HepG2 (cell line): ENCODE measurements at regions not wholly inside any gene's neighbourhood (a gene's known extent, or its start where the extent isn't known, plus 50 kb on each side); places are given as distances from the start of the nearest gene placed in this dataset.

Experiments
- ATAC-seq: fragments of 200-7000 bp; cut with Tn5 transposase; 3 replicates; pipeline ENCODE4 v1.9.1; 2020; ENCODE audit warnings: mild to moderate bottlenecking, moderate library complexity
- BruUV-seq: library from RNA; stranded (reverse); fragments of 400-500 nt; replicated peaks from 2 replicates; lab custom pipeline; 2021; lab: Mats Ljungman, UMichigan
- CTCF ChIA-PET: fragments of 300-600 bp; formaldehyde crosslinking; extraction: SDS; loops from one replicate; lab custom pipeline; 2021; ENCODE audit warnings: low total read pairs, inconsistent platforms, low intra/inter-chr PET ratio; lab: Yijun Ruan, JAX
- POLR2A ChIA-PET: fragments of 350-600 bp; sonication (Branson Sonifier 250); formaldehyde crosslinking; loops from one replicate; lab custom pipeline; 2020; ENCODE audit warnings: antibody characterized with exemption, inconsistent platforms; lab: Yijun Ruan, JAX
- DNase-seq: peaks from one replicate; pipeline ENCODE4 v3.0.0-alpha.2; 2015; ENCODE audit warnings: low spot score
- FAIRE-seq: peaks from 3 replicates; lab custom pipeline; 2011; peaks lifted over from hg19 to GRCh38; lab: Jason Lieb, UNC
- H2AFZ ChIP-seq: one replicate; pipeline ENCODE4 v1.6.1; 2011; ENCODE audit warnings: low read length, inconsistent platforms
- H3K27ac ChIP-seq: fragments of 300-600 bp; 3 replicates; pipeline ENCODE4 v1.8.0; 2011; ENCODE audit warnings: mixed run types, mild to moderate bottlenecking, mixed read lengths, low read length, inconsistent platforms; ENCODE audit not compliant: insufficient read depth; ENCODE audit errors: extremely low read length
- H3K27me3 ChIP-seq, 2 experiments: fragments of 200-600 bp in 1 of 2; 2 replicates in 1 of 2; 3 replicates in 1 of 2; pipeline versions ENCODE4 v1.6.0 to v1.8.0; 2011; ENCODE audit warnings: low read length in 2 of 2, mild to moderate bottlenecking in 2 of 2, moderate library complexity in 2 of 2, inconsistent platforms in 1 of 2; ENCODE audit not compliant: insufficient read depth in 2 of 2, control insufficient read depth in 1 of 2
- H3K36me3 ChIP-seq, 2 experiments: fragments of 200-600 bp in 1 of 2; replicated peaks in 1 of 2; 2 replicates in 1 of 2; 3 replicates in 1 of 2; pipeline versions ENCODE4 v1.5.1 to v1.8.0; 2011; ENCODE audit warnings: low read length in 2 of 2, inconsistent platforms in 1 of 2; ENCODE audit not compliant: insufficient read depth in 2 of 2, control insufficient read depth in 1 of 2
- H3K4me1 ChIP-seq: 2 replicates; pipeline ENCODE4 v1.5.1; 2012; ENCODE audit warnings: low read length, inconsistent platforms; ENCODE audit not compliant: insufficient read depth
- H3K4me2 ChIP-seq: 2 replicates; pipeline ENCODE4 v1.6.0; 2011; ENCODE audit warnings: low read depth, low read length, inconsistent platforms
- H3K4me3 ChIP-seq, 3 experiments: fragments of 200-600 bp in 1 of 3; sonication (generic), shearing (Covaris generic) in 1 of 3; replicated peaks in 1 of 3; 2 replicates each; pipeline ENCODE4 v1.5.1; 2011 to 2016; ENCODE audit warnings: low read length in 3 of 3, inconsistent platforms in 2 of 3, low read depth in 2 of 3, mild to moderate bottlenecking in 2 of 3, control low read depth in 1 of 3, mixed read lengths in 1 of 3; ENCODE audit not compliant: insufficient read depth in 1 of 3
- H3K79me2 ChIP-seq: one replicate; pipeline ENCODE4 v1.6.1; 2011; ENCODE audit warnings: low read length, inconsistent platforms; ENCODE audit not compliant: insufficient read depth
- H3K9ac ChIP-seq: 2 replicates; pipeline ENCODE4 v1.6.0; 2011; ENCODE audit warnings: mild to moderate bottlenecking, low read depth, low read length, inconsistent platforms; ENCODE audit not compliant: insufficient read depth
- H3K9me3 ChIP-seq: 2 replicates; pipeline ENCODE4 v1.5.1; 2012; ENCODE audit warnings: mild to moderate bottlenecking, low read length
- H4K20me1 ChIP-seq: 2 replicates; pipeline ENCODE4 v1.6.0; 2011; ENCODE audit warnings: inconsistent platforms, mild to moderate bottlenecking, low read length, moderate library complexity; ENCODE audit not compliant: insufficient read depth
- CREB1 ChIP-seq, 2 experiments: fragments of 450-650 bp in 1 of 2; IDR thresholded peaks; 2 replicates each; pipeline ENCODE4 v1.6.1; 2016 to 2017; ENCODE audit warnings: control low read depth in 1 of 2, mild to moderate bottlenecking in 1 of 2, missing compliant biosample characterization in 1 of 2, missing genetic modification characterization in 1 of 2
- HNF4A ChIP-seq: sonication (generic); formaldehyde crosslinking; IDR thresholded peaks from 2 replicates; pipeline ENCODE4 v1.4.0; 2020; ENCODE audit warnings: missing genetic modification reagents
- KAT2B ChIP-seq: fragments of 150-350 bp; IDR thresholded peaks from 2 replicates; pipeline ENCODE4 v1.6.1; 2014; ENCODE audit warnings: low read depth, low read length, borderline replicate concordance
- MBD4 ChIP-seq: IDR thresholded peaks from 2 replicates; pipeline ENCODE4 v1.6.1; 2012; ENCODE audit warnings: low read length, inconsistent platforms, borderline replicate concordance
- MYC ChIP-seq: sonication (generic); formaldehyde crosslinking; IDR thresholded peaks from 2 replicates; pipeline ENCODE4 v1.9.0; 2021; ENCODE audit warnings: missing genetic modification reagents, borderline replicate concordance
- SNAPC2 ChIP-seq: sonication (generic); formaldehyde crosslinking; IDR thresholded peaks from 2 replicates; pipeline ENCODE4 v1.8.1; 2022; ENCODE audit warnings: mild to moderate bottlenecking, missing genetic modification reagents
- SRSF9 ChIP-seq: fragments of 200-400 bp; formaldehyde crosslinking; IDR thresholded peaks from 2 replicates; pipeline ENCODE4 v1.6.1; 2018; ENCODE audit warnings: borderline replicate concordance, mild to moderate bottlenecking, low read depth, low read length; ENCODE audit not compliant: insufficient read depth, poor library complexity, severe bottlenecking
- U2AF2 ChIP-seq: fragments of 200-400 bp; formaldehyde crosslinking; IDR thresholded peaks from 2 replicates; pipeline ENCODE4 v1.6.1; 2017; ENCODE audit warnings: low read depth, mild to moderate bottlenecking, low read length
- ZNF138 ChIP-seq: sonication (generic); formaldehyde crosslinking; IDR thresholded peaks from 2 replicates; pipeline ENCODE4 v1.5.0; 2020; ENCODE audit warnings: mild to moderate bottlenecking, low read depth, missing genetic modification reagents
- ZNF20 ChIP-seq: sonication (generic); formaldehyde crosslinking; IDR thresholded peaks from 2 replicates; pipeline ENCODE4 v1.4.0; 2020; ENCODE audit warnings: mild to moderate bottlenecking, moderate library complexity, missing genetic modification reagents
- ZNF264 ChIP-seq: sonication (generic); formaldehyde crosslinking; IDR thresholded peaks from 2 replicates; pipeline ENCODE4 v1.4.0; 2020; ENCODE audit warnings: missing genetic modification reagents
- ZNF615 ChIP-seq: sonication (generic); formaldehyde crosslinking; IDR thresholded peaks from 2 replicates; pipeline ENCODE4 v1.5.0; 2020; ENCODE audit warnings: mild to moderate bottlenecking, missing genetic modification reagents, borderline replicate concordance
- ZNF720 ChIP-seq: sonication (generic); formaldehyde crosslinking; IDR thresholded peaks from 2 replicates; pipeline ENCODE4 v1.4.0; 2020; ENCODE audit warnings: missing genetic modification reagents
- ZNF773 ChIP-seq: sonication (generic); formaldehyde crosslinking; IDR thresholded peaks from 2 replicates; pipeline ENCODE4 v1.4.0; 2020; ENCODE audit warnings: missing genetic modification reagents, borderline replicate concordance
- ZNF83 ChIP-seq: sonication (generic); formaldehyde crosslinking; IDR thresholded peaks from 2 replicates; pipeline ENCODE4 v1.4.0; 2020; ENCODE audit warnings: missing genetic modification reagents, mild to moderate bottlenecking, borderline replicate concordance
- ZNF891 ChIP-seq: sonication (generic); formaldehyde crosslinking; IDR thresholded peaks from 2 replicates; pipeline ENCODE4 v1.5.0; 2020; ENCODE audit warnings: mild to moderate bottlenecking, missing genetic modification reagents
- WGBS: methylation state at CpG from one replicate; pipeline ENCODE4 v1.1.6; 2017; ENCODE audit warnings: low lambda C conversion rate; 5-methylcytosine and 5-hydroxymethylcytosine counted together
- in situ Hi-C: cut with HindIII; loops from 2 replicates; pipeline ENCODE4 v1.10.0; 2017; ENCODE audit warnings: low pct_unique_long_range_greater_than_20kb; ENCODE audit not compliant: extremely low pct_ligation_motif_present
- intact Hi-C: fragments of 100-400 bp; cut with micrococcal nuclease; formaldehyde crosslinking; loops from one replicate; pipeline ENCODE4 v1.10.0; 2022; ENCODE audit not compliant: unreplicated experiment
- TF ChIP-seq, protein P1 (sequence below): fragments of 450-650 bp; IDR thresholded peaks from 2 replicates; pipeline ENCODE4 v1.6.1; 2017
- TF ChIP-seq, protein P2 (sequence below): sonication (generic); formaldehyde crosslinking; IDR thresholded peaks from 2 replicates; pipeline ENCODE4 v1.4.0; 2020; ENCODE audit warnings: missing genetic modification reagents
- TF ChIP-seq, protein P3 (sequence below): sonication (generic); formaldehyde crosslinking; IDR thresholded peaks from 2 replicates; pipeline ENCODE4 v1.5.0; 2020; ENCODE audit warnings: missing genetic modification reagents, mild to moderate bottlenecking, borderline replicate concordance

DNA sequence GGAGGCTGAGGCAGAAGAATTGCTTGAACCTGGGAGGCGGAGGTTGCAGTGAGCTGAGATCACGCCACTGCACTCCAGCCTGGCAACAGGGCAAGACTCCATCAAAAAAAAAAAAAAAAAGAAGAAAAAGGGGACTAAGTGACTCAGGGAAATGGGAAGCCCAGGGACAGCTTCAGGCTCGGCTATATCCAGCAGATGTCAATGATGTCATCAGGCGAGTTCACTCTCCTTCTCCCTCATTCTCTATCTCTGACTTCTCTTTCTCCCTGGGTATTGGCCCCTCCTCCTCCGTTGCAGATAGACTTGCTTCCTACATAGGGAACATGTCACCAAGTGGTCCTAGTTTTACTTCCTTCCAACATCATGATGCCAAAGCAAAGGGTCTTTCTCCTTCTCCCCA is 316.8 kb downstream of the TFAP2C start (continued):
- TF ChIP-seq ZNF773 (no peak), ZNF615 (CRISPR knock-in tag) (no peak), CREB1 (IDR thresholded peaks at IDR 0.05) (peak; percentile 34; the same call in 1 of the 2 replicates), CREB1 (CRISPR knock-in tag; IDR thresholded peaks at IDR 0.05) (no peak), SNAPC2 (CRISPR knock-in tag) (no peak), ZNF720 (CRISPR knock-in tag) (no peak)

DNA sequence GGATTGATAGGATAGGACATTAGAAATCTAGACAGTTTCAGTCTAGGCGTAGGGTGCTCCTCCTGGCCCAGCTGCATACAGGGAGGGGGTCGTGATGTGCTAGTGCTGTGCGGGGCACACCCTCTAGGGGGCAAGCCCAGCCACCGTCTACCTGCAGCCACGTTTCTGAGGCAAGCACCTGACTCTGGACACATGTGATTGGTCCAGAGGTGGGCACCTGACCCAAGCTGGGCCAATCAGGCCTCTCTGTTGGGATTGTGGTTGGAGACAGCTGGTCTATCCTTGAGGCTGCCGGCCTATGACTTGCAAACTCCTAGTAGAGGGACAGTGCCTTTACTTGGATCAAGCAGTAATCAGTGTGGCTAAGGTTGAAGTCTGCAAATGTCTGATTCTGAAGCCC is 317.1 kb downstream of the BMP7 start:
- CTCF ChIA-PET, result no interaction called here
- Histone ChIP-seq H3K27me3 (peaks cover 21 to 68% of the 10 kb centered on the region in 2 experiments; a peak in 4 of 5 replicates), H3K4me2 (no peak overlapping the region), H3K4me3 (no peak overlapping the region), H2AFZ (no peak overlapping the region), H3K36me3 (no peaks in the 10 kb centered on the region), H3K79me2 (no peaks in the 10 kb centered on the region), H4K20me1 (no peaks in the 10 kb centered on the region), H3K9ac (no peak overlapping the region), H3K9me3 (no peaks in the 10 kb centered on the region), H3K27ac (no peak overlapping the region), H3K4me1 (no peaks in the 10 kb centered on the region)
- in situ Hi-C loops (no loop called here), intact Hi-C loops (no loop called here)
- BruUV-seq, result no TSS peak
- ATAC-seq (peak; percentile 77), DNase-seq (no peak), FAIRE-seq (no peak)
- WGBS, result 12% methylated on average over 6 of the region's 6 CpGs
- POLR2A ChIA-PET, result no interaction called here
- peak; percentile 27; the same call in 1 of the 2 replicates for TF ChIP-seq MYC (CRISPR knock-in tag)
- TF ChIP-seq, protein P1, sequence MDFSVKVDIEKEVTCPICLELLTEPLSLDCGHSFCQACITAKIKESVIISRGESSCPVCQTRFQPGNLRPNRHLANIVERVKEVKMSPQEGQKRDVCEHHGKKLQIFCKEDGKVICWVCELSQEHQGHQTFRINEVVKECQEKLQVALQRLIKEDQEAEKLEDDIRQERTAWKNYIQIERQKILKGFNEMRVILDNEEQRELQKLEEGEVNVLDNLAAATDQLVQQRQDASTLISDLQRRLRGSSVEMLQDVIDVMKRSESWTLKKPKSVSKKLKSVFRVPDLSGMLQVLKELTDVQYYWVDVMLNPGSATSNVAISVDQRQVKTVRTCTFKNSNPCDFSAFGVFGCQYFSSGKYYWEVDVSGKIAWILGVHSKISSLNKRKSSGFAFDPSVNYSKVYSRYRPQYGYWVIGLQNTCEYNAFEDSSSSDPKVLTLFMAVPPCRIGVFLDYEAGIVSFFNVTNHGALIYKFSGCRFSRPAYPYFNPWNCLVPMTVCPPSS, result no peak
- TF ChIP-seq U2AF2, result no peak
- no peak for TF ChIP-seq ZNF138 (CRISPR knock-in tag)
- no peak for TF ChIP-seq HNF4A
- no peak for TF ChIP-seq ZNF891
- TF ChIP-seq ZNF264 (CRISPR knock-in tag), result no peak
- TF ChIP-seq, protein P2, sequence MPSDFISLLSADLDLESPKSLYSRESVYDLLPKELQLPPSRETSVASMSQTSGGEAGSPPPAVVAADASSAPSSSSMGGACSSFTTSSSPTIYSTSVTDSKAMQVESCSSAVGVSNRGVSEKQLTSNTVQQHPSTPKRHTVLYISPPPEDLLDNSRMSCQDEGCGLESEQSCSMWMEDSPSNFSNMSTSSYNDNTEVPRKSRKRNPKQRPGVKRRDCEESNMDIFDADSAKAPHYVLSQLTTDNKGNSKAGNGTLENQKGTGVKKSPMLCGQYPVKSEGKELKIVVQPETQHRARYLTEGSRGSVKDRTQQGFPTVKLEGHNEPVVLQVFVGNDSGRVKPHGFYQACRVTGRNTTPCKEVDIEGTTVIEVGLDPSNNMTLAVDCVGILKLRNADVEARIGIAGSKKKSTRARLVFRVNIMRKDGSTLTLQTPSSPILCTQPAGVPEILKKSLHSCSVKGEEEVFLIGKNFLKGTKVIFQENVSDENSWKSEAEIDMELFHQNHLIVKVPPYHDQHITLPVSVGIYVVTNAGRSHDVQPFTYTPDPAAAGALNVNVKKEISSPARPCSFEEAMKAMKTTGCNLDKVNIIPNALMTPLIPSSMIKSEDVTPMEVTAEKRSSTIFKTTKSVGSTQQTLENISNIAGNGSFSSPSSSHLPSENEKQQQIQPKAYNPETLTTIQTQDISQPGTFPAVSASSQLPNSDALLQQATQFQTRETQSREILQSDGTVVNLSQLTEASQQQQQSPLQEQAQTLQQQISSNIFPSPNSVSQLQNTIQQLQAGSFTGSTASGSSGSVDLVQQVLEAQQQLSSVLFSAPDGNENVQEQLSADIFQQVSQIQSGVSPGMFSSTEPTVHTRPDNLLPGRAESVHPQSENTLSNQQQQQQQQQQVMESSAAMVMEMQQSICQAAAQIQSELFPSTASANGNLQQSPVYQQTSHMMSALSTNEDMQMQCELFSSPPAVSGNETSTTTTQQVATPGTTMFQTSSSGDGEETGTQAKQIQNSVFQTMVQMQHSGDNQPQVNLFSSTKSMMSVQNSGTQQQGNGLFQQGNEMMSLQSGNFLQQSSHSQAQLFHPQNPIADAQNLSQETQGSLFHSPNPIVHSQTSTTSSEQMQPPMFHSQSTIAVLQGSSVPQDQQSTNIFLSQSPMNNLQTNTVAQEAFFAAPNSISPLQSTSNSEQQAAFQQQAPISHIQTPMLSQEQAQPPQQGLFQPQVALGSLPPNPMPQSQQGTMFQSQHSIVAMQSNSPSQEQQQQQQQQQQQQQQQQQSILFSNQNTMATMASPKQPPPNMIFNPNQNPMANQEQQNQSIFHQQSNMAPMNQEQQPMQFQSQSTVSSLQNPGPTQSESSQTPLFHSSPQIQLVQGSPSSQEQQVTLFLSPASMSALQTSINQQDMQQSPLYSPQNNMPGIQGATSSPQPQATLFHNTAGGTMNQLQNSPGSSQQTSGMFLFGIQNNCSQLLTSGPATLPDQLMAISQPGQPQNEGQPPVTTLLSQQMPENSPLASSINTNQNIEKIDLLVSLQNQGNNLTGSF (CRISPR knock-in tag), result no peak
- no peak for TF ChIP-seq ZNF20 (CRISPR knock-in tag)
- no peak for TF ChIP-seq MBD4
- no peak for TF ChIP-seq ZNF83 (CRISPR knock-in tag)
- TF ChIP-seq, protein P3, sequence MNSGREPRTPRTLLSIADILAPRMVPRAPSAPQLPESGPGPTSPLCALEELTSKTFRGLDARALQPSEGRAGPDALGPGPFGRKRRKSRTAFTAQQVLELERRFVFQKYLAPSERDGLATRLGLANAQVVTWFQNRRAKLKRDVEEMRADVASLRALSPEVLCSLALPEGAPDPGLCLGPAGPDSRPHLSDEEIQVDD, result no peak
- no peak for TF ChIP-seq SRSF9
- no peak for TF ChIP-seq KAT2B
